Tibial nerve (tissue), 4 donors: ENCODE measurements at regions not wholly inside any gene's neighbourhood (a gene's known extent, or its start where the extent isn't known, plus 50 kb on each side); places are given as distances from the start of the nearest gene placed in this dataset.

ENCODE experiments used
- EP300 ChIP-seq, 2 donors: sonication (generic); formaldehyde crosslinking; IDR thresholded peaks; one replicate each; pipeline ENCODE4 v1.6.1; 2017; ENCODE audit warnings: antibody characterized with exemption in 2 of 2, mild to moderate bottlenecking in 1 of 2
- TF ChIP-seq, protein P1 (sequence below), 5 experiments: fragments of 200-600 bp in 3 of 5; fragments of 450-650 bp in 2 of 5; sonication (generic) in 3 of 5; IDR thresholded peaks; one replicate each; pipeline ENCODE4 v1.5.1; 2016 to 2019; ENCODE audit warnings: antibody characterized with exemption in 5 of 5, mild to moderate bottlenecking in 3 of 5, moderate library complexity in 2 of 5

GRCh38 chr2:16429431-16430145, 236.0 kb downstream of the CYRIA start:
- no peak for TF ChIP-seq EP300 (IDR thresholded peaks at IDR 0.05)
- TF ChIP-seq, protein P1, sequence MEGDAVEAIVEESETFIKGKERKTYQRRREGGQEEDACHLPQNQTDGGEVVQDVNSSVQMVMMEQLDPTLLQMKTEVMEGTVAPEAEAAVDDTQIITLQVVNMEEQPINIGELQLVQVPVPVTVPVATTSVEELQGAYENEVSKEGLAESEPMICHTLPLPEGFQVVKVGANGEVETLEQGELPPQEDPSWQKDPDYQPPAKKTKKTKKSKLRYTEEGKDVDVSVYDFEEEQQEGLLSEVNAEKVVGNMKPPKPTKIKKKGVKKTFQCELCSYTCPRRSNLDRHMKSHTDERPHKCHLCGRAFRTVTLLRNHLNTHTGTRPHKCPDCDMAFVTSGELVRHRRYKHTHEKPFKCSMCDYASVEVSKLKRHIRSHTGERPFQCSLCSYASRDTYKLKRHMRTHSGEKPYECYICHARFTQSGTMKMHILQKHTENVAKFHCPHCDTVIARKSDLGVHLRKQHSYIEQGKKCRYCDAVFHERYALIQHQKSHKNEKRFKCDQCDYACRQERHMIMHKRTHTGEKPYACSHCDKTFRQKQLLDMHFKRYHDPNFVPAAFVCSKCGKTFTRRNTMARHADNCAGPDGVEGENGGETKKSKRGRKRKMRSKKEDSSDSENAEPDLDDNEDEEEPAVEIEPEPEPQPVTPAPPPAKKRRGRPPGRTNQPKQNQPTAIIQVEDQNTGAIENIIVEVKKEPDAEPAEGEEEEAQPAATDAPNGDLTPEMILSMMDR (IDR thresholded peaks at IDR 0.05) = no peak
